IMR-90 (cell line): ENCODE measurements at regions not wholly inside any gene's neighbourhood (a gene's known extent, or its start where the extent isn't known, plus 50 kb on each side); places are given as distances from the start of the nearest gene placed in this dataset.

ENCODE experiments used
- ATAC-seq: fragments of 200-7000 bp; cut with Tn5 transposase; 2 replicates; pipeline ENCODE4 v1.9.1; 2020; ENCODE audit warnings: low read depth, mild to moderate bottlenecking, moderate library complexity
- BruUV-seq: library from RNA; stranded (reverse); fragments of 400-500 nt; replicated peaks from 2 replicates; lab custom pipeline; 2021; lab: Mats Ljungman, UMichigan
- CTCF ChIA-PET: fragments of 300-600 bp; formaldehyde crosslinking; extraction: SDS; loops from one replicate; lab custom pipeline; 2021; ENCODE audit warnings: antibody characterized with exemption; lab: Yijun Ruan, JAX
- POLR2A ChIA-PET: fragments of 300-600 bp; sonication (Branson Sonifier 250); formaldehyde crosslinking; loops from one replicate; lab custom pipeline; 2022; ENCODE audit warnings: antibody characterized with exemption; ENCODE audit not compliant: unreplicated experiment; lab: Charles Lee
- DNase-seq: peaks from one replicate; pipeline ENCODE4 v3.0.0; 2013
- H2AFZ ChIP-seq: replicated peaks from 2 replicates; pipeline ENCODE3; 2013; ENCODE audit warnings: low read length, mild to moderate bottlenecking; ENCODE audit not compliant: poor library complexity
- H2AK5ac ChIP-seq: 2 replicates; pipeline ENCODE4 v1.6.1; 2013; ENCODE audit warnings: low read depth, low read length, inconsistent platforms
- H2AK9ac ChIP-seq: replicated peaks from 2 replicates; pipeline ENCODE3; 2013; ENCODE audit warnings: mild to moderate bottlenecking, low read depth, low read length, moderate library complexity; ENCODE audit not compliant: poor library complexity
- H2BK120ac ChIP-seq: 2 replicates; pipeline ENCODE4 v1.6.1; 2013; ENCODE audit warnings: low read depth, low read length, inconsistent platforms
- H2BK15ac ChIP-seq: 3 replicates; pipeline ENCODE4 v1.6.1; 2013; ENCODE audit warnings: low read depth, low read length, inconsistent platforms
- H2BK20ac ChIP-seq: 2 replicates; pipeline ENCODE4 v1.6.1; 2013; ENCODE audit warnings: low read depth, mild to moderate bottlenecking, inconsistent platforms, low read length, moderate library complexity
- H2BK5ac ChIP-seq: 2 replicates; pipeline ENCODE4 v1.6.1; 2013; ENCODE audit warnings: mild to moderate bottlenecking, low read depth, low read length, inconsistent platforms; ENCODE audit not compliant: poor library complexity, severe bottlenecking
- H3K14ac ChIP-seq: replicated peaks from 2 replicates; pipeline ENCODE4 v1.6.1; 2013; ENCODE audit warnings: low read depth, low read length, inconsistent platforms
- H3K18ac ChIP-seq: 2 replicates; pipeline ENCODE4 v1.6.1; 2013; ENCODE audit warnings: low read depth, low read length, control low read depth
- H3K23ac ChIP-seq: 2 replicates; pipeline ENCODE4 v1.6.1; 2013; ENCODE audit warnings: low read depth, low read length, inconsistent platforms
- H3K27ac ChIP-seq: 2 replicates; pipeline ENCODE4 v1.5.1; 2013; ENCODE audit warnings: mild to moderate bottlenecking, control low read depth, low read length; ENCODE audit not compliant: insufficient read depth
- H3K27me3 ChIP-seq: 2 replicates; pipeline ENCODE4 v1.6.1; 2013; ENCODE audit warnings: low read length; ENCODE audit not compliant: control insufficient read depth, insufficient read depth
- H3K36me3 ChIP-seq: 2 replicates; pipeline ENCODE4 v1.6.1; 2013; ENCODE audit warnings: low read length, mixed read lengths; ENCODE audit not compliant: control insufficient read depth, insufficient read depth
- H3K4ac ChIP-seq: 2 replicates; pipeline ENCODE4 v1.6.1; 2013; ENCODE audit warnings: low read depth, low read length, inconsistent platforms
- H3K4me1 ChIP-seq: 2 replicates; pipeline ENCODE4 v1.6.1; 2013; ENCODE audit warnings: low read length, mixed read lengths; ENCODE audit not compliant: control insufficient read depth, insufficient read depth
- H3K4me2 ChIP-seq: 2 replicates; pipeline ENCODE4 v1.6.1; 2013; ENCODE audit warnings: low read depth, mild to moderate bottlenecking, control low read depth, low read length, moderate library complexity
- H3K4me3 ChIP-seq: 2 replicates; pipeline ENCODE4 v1.5.1; 2013; ENCODE audit warnings: low read depth, mild to moderate bottlenecking, control low read depth, low read length, moderate library complexity; ENCODE audit not compliant: insufficient read depth
- H3K56ac ChIP-seq: 2 replicates; pipeline ENCODE4 v1.6.1; 2013; ENCODE audit warnings: low read length, inconsistent platforms; ENCODE audit not compliant: insufficient read depth; ENCODE audit errors: extremely low read depth
- H3K79me1 ChIP-seq, 2 experiments: 2 replicates each; pipeline ENCODE4 v1.6.1; 2013; ENCODE audit warnings: low read length in 2 of 2, inconsistent platforms in 1 of 2, low read depth in 1 of 2
- H3K9ac ChIP-seq: 2 replicates; pipeline ENCODE4 v1.6.1; 2013; ENCODE audit warnings: low read depth, low read length, control low read depth
- H3K9me1 ChIP-seq: 2 replicates; pipeline ENCODE4 v1.6.1; 2013; ENCODE audit warnings: low read length, inconsistent platforms; ENCODE audit not compliant: insufficient read depth
- H3K9me3 ChIP-seq: 2 replicates; pipeline ENCODE4 v1.6.1; 2013; ENCODE audit warnings: low read length; ENCODE audit not compliant: control insufficient read depth, insufficient read depth
- H4K20me1 ChIP-seq: 2 replicates; pipeline ENCODE4 v1.6.1; 2013; ENCODE audit warnings: low read length, inconsistent platforms; ENCODE audit not compliant: insufficient read depth
- H4K5ac ChIP-seq: 2 replicates; pipeline ENCODE4 v1.6.1; 2013; ENCODE audit warnings: mild to moderate bottlenecking, low read depth, low read length, control low read depth
- H4K8ac ChIP-seq, 2 experiments: 2 replicates each; pipeline ENCODE4 v1.6.1; 2013; ENCODE audit warnings: low read depth in 2 of 2, low read length in 2 of 2, control low read depth in 1 of 2, inconsistent platforms in 1 of 2
- H4K91ac ChIP-seq: 2 replicates; pipeline ENCODE4 v1.6.1; 2013; ENCODE audit warnings: low read depth, low read length, inconsistent platforms; ENCODE audit not compliant: insufficient read depth
- BHLHE40 ChIP-seq: fragments of 150-350 bp; IDR thresholded peaks from 2 replicates; pipeline ENCODE4 v1.6.1; 2016; ENCODE audit warnings: mild to moderate bottlenecking, low read depth, low read length
- CEBPB ChIP-seq: IDR thresholded peaks from 2 replicates; pipeline ENCODE4 v1.6.1; 2012; ENCODE audit warnings: low read depth, low read length, improper control_type of control experiment
- CHD1 ChIP-seq: IDR thresholded peaks from 2 replicates; pipeline ENCODE4 v1.6.1; 2012; ENCODE audit warnings: low read depth, low read length, improper control_type of control experiment
- CTCF ChIP-seq: conservative IDR thresholded peaks from 2 replicates; pipeline ENCODE4 v1.5.1; 2012; ENCODE audit warnings: mild to moderate bottlenecking, low read depth, low read length, improper control_type of control experiment
- ELK1 ChIP-seq: fragments of 150-350 bp; IDR thresholded peaks from 2 replicates; pipeline ENCODE4 v1.6.1; 2016; ENCODE audit warnings: low read depth, mild to moderate bottlenecking, low read length, moderate library complexity, borderline replicate concordance
- FOS ChIP-seq: fragments of 150-350 bp; IDR thresholded peaks from 2 replicates; pipeline ENCODE4 v1.6.1; 2016; ENCODE audit warnings: low read depth, low read length
- MAFK ChIP-seq: IDR thresholded peaks from 2 replicates; pipeline ENCODE4 v1.6.1; 2012; ENCODE audit warnings: low read depth, low read length, improper control_type of control experiment
- MAZ ChIP-seq: IDR thresholded peaks from 2 replicates; pipeline ENCODE4 v1.6.1; 2012; ENCODE audit warnings: low read depth, mild to moderate bottlenecking, low read length, improper control_type of control experiment, moderate library complexity, borderline replicate concordance
- MXI1 ChIP-seq: IDR thresholded peaks from 2 replicates; pipeline ENCODE4 v1.6.1; 2012; ENCODE audit warnings: low read depth, mild to moderate bottlenecking, low read length, moderate library complexity, borderline replicate concordance
- NFE2L2 ChIP-seq: fragments of 150-350 bp; IDR thresholded peaks from 2 replicates; pipeline ENCODE4 v1.6.1; 2016; ENCODE audit warnings: low read depth, mild to moderate bottlenecking, low read length
- POLR2A ChIP-seq: IDR thresholded peaks from 2 replicates; pipeline ENCODE4 v1.6.1; 2012; ENCODE audit warnings: mild to moderate bottlenecking, low read depth, low read length
- RCOR1 ChIP-seq: IDR thresholded peaks from 2 replicates; pipeline ENCODE4 v1.6.1; 2012; ENCODE audit warnings: mild to moderate bottlenecking, low read length, improper control_type of control experiment; ENCODE audit not compliant: insufficient replicate concordance
- RFX5 ChIP-seq: IDR thresholded peaks from 2 replicates; pipeline ENCODE4 v1.8.0; 2012; ENCODE audit warnings: low read depth, mild to moderate bottlenecking, low read length, moderate library complexity
- SMC3 ChIP-seq: fragments of 150-350 bp; IDR thresholded peaks from 2 replicates; pipeline ENCODE4 v1.6.1; 2016; ENCODE audit warnings: low read depth, mild to moderate bottlenecking, antibody characterized with exemption, low read length, moderate library complexity
- USF2 ChIP-seq: fragments of 150-350 bp; IDR thresholded peaks from 2 replicates; pipeline ENCODE4 v1.6.1; 2017; ENCODE audit warnings: mild to moderate bottlenecking, antibody characterized with exemption, low read length, low read depth
- WGBS, 2 experiments: methylation state at CpG; one replicate each; pipeline versions ENCODE4 v1.1.5 to v1.1.7; 2013; ENCODE audit warnings: missing lambda C conversion rate in 2 of 2; ENCODE audit not compliant: insufficient read length in 1 of 2; ENCODE audit errors: extremely low coverage in 2 of 2; 5-methylcytosine and 5-hydroxymethylcytosine counted together
- dilution Hi-C: fragments of 300-500 bp; cut with HindIII; formaldehyde crosslinking; loops from one replicate; pipeline ENCODE4 v1.14.3; 2018; ENCODE audit warnings: low sequenced_read_pairs; ENCODE audit not compliant: unreplicated experiment
- in situ Hi-C: fragments of 300-500 bp; cut with MboI; formaldehyde crosslinking; loops from 3 replicates; pipeline ENCODE4 v1.14.3; 2019; ENCODE audit warnings: low sequenced_read_pairs, inconsistent platforms, mixed read lengths
- intact Hi-C: fragments of 100-400 bp; cut with micrococcal nuclease; formaldehyde crosslinking; loops from 2 replicates; pipeline ENCODE4 v1.10.0; 2022

GRCh38 chr2:34242763-34243123 is 643.6 kb upstream of the FAM98A start:
- no peak overlapping the region for H2AK5ac ChIP-seq
- H3K4ac ChIP-seq: no peak overlapping the region
- H4K5ac ChIP-seq: no peak overlapping the region
- no peak overlapping the region for H3K9ac ChIP-seq
- no peak overlapping the region for H2BK120ac ChIP-seq
- H3K14ac ChIP-seq: no peak overlapping the region
- H3K23ac ChIP-seq: no peak overlapping the region
- no peak overlapping the region for H3K56ac ChIP-seq
- H3K4me3 ChIP-seq: no peak overlapping the region
- ChIA-PET CTCF (no interaction called here), POLR2A (no interaction called here)
- no peak overlapping the region for H2BK15ac ChIP-seq
- dilution Hi-C loops: no loop called here
- BruUV-seq: no TSS peak
- ATAC-seq (no peak), DNase-seq (no peak)
- WGBS, 2 experiments: no CpG with 5 or more reads among the region's 3 CpGs
- H4K91ac ChIP-seq: no peak overlapping the region
- H3K9me3 ChIP-seq: peaks cover 7% of the 10 kb centered on the region
- H2BK20ac ChIP-seq: no peak overlapping the region
- H3K9me1 ChIP-seq: no peaks in the 10 kb centered on the region
- TF ChIP-seq ELK1: no peak
- no peak for TF ChIP-seq RFX5
- no peak for TF ChIP-seq CHD1
- no peak for TF ChIP-seq RCOR1
- no peak for TF ChIP-seq POLR2A
- no peak for TF ChIP-seq NFE2L2
- no peak for TF ChIP-seq MAFK
- no peak for TF ChIP-seq MXI1
- TF ChIP-seq FOS: no peak
- TF ChIP-seq USF2: no peak
- TF ChIP-seq MAZ: no peak
- TF ChIP-seq CEBPB: no peak
- TF ChIP-seq SMC3: no peak
- TF ChIP-seq BHLHE40: no peak
- no peak for TF ChIP-seq CTCF
- H3K79me1 ChIP-seq: no peaks in the 10 kb centered on the region
- intact Hi-C loops: no loop called here
- no peak overlapping the region for H4K8ac ChIP-seq
- H3K4me1 ChIP-seq: no peaks in the 10 kb centered on the region
- H2AK9ac ChIP-seq: no peak overlapping the region
- no peaks in the 10 kb centered on the region for H3K27me3 ChIP-seq
- no peak overlapping the region for H3K27ac ChIP-seq
- H2BK5ac ChIP-seq: no peak overlapping the region
- no peak overlapping the region for H2AFZ ChIP-seq
- no peak overlapping the region for H3K18ac ChIP-seq
- H3K4me2 ChIP-seq: no peak overlapping the region
- no peaks in the 10 kb centered on the region for H4K20me1 ChIP-seq
- in situ Hi-C loops: no loop called here
- no peaks in the 10 kb centered on the region for H3K36me3 ChIP-seq
